GM12872 (cell line): ENCODE measurements at regions not wholly inside any gene's neighbourhood (a gene's known extent, or its start where the extent isn't known, plus 50 kb on each side); places are given as distances from the start of the nearest gene placed in this dataset.

Experiments
- TF ChIP-seq, protein P1 (sequence below): IDR thresholded peaks from 3 replicates; pipeline ENCODE4 v1.5.1; 2011; ENCODE audit warnings: low read depth, mild to moderate bottlenecking, low read length, moderate library complexity; ENCODE audit not compliant: insufficient read depth

GRCh38 chr14:43341921-43342320 is 1165.2 kb downstream of the FSCB start:
- TF ChIP-seq, protein P1, sequence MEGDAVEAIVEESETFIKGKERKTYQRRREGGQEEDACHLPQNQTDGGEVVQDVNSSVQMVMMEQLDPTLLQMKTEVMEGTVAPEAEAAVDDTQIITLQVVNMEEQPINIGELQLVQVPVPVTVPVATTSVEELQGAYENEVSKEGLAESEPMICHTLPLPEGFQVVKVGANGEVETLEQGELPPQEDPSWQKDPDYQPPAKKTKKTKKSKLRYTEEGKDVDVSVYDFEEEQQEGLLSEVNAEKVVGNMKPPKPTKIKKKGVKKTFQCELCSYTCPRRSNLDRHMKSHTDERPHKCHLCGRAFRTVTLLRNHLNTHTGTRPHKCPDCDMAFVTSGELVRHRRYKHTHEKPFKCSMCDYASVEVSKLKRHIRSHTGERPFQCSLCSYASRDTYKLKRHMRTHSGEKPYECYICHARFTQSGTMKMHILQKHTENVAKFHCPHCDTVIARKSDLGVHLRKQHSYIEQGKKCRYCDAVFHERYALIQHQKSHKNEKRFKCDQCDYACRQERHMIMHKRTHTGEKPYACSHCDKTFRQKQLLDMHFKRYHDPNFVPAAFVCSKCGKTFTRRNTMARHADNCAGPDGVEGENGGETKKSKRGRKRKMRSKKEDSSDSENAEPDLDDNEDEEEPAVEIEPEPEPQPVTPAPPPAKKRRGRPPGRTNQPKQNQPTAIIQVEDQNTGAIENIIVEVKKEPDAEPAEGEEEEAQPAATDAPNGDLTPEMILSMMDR, result no peak

GRCh38 chr14:43338713-43339112 is 1168.4 kb downstream of the FSCB start:
- TF ChIP-seq, protein P1, result no peak

DNA sequence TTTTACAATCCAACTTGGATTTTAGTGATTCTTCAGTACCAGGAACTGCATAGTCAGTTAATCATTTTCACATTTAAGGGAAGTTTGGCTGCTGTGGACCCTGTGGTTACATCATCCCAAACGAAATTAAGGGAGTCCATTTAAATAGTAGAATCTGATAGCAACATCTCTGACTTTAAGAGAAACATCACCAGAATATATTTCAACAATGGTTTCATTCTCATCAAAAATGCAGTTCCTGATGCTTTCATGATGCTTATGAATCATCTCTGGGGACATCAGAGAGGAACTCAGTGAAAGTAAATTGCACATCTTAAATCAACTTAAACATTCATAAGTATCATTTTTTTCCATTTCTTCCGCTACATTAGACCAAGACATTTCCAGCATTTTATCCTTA is 1170.7 kb downstream of the FSCB start:
- TF ChIP-seq, protein P1, result no peak

GRCh38 chr14:43316427-43316826 is 1190.7 kb downstream of the FSCB start:
- TF ChIP-seq, protein P1, result no peak

DNA sequence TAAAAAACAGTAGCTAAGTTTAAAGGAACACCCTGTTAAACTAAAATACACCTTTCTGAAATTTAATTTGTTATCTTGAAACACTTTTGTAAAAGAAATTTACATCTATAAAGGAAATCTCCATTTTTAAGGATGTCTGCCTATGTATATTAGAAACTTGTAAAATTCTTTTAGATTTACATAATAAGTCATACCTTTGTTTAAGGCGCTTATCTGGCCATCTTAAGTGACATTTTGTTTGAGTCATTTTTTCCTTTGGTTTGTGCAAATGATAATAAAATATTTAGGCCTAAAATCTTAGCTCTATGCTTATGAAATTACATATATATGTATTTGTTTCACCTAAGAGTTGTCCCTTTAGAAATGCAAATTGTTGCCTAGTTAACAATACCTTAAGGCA is 1193.4 kb downstream of the FSCB start:
- TF ChIP-seq, protein P1, result no peak

DNA sequence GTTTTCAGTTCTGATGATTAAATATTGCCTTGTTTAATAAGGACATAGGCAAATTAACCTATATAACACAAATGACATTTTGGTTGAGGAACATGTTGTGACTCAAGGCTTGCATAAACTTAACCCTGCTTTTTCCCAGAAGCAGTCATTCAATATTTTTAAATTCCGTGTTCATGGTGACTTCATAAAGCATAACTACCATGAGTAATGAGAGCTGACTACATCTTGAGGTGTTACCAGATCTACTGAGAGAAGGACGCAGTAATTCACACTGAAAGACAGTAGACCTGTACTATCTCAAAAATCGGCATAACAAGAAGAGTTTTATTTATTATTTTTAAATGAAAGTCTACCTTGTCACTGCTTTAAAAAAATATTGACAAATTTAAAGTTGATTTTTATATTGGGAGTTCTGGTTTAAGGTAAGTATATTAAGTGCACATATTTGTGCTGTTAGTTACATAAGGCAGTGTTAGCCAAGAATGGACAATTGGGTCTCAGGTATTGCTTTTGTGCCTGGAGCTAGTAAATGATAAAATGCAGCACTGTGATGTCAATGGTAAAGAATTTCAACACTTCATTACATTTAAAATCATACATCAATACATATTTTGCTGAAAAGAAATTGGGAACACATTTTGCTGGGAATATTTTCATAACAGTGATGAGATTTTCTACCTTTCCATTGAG is 1198.5 kb downstream of the FSCB start:
- TF ChIP-seq, protein P1, result no peak

DNA sequence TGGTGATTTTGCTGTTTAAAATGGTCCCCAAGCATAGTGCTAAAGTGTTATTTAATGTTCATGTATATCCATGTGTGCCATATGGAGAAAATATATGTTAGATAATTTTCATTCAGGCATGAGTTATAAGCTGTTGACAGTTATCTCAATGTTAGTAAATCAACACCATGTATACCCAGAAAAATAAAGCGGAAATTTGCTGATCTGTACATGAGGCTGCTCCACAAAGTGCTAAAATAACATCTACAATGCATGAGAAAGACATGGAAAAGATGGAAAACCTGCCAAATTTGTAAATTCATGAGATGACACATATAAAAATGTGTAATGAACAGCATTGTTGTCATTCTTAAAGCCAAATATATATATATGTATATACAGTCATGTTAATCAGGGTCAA is 1199.2 kb downstream of the FSCB start:
- TF ChIP-seq, protein P1, result no peak
